Aorta (tissue), 5 donors: ENCODE measurements at regions not wholly inside any gene's neighbourhood (a gene's known extent, or its start where the extent isn't known, plus 50 kb on each side); places are given as distances from the start of the nearest gene placed in this dataset.

Experiments used
- ATAC-seq: fragments of 200-7000 bp; cut with Tn5 transposase; one replicate; pipeline ENCODE4 v1.9.1; 2022; ENCODE audit warnings: moderate library complexity; ENCODE audit not compliant: low FRiP score
- DNase-seq, 2 donors: peaks; one replicate each; pipeline ENCODE4 v3.0.0-alpha.2; 2020
- H3K27ac ChIP-seq, 2 donors: one replicate each; pipeline ENCODE4 v1.5.1; 2013; ENCODE audit warnings: low read length in 2 of 2, mild to moderate bottlenecking in 2 of 2, moderate library complexity in 2 of 2, control low read depth in 1 of 2, inconsistent platforms in 1 of 2, low read depth in 1 of 2
- H3K27me3 ChIP-seq, 2 donors: one replicate each; pipeline ENCODE4 v1.6.1; 2013; ENCODE audit warnings: control low read depth in 1 of 2, low read length in 1 of 2, mild to moderate bottlenecking in 1 of 2, moderate library complexity in 1 of 2; ENCODE audit not compliant: insufficient read depth in 2 of 2, control insufficient read depth in 1 of 2
- H3K36me3 ChIP-seq, 2 donors: one replicate each; pipeline ENCODE4 v1.6.1; 2013; ENCODE audit warnings: control low read depth in 1 of 2, low read length in 1 of 2, mild to moderate bottlenecking in 1 of 2; ENCODE audit not compliant: insufficient read depth in 2 of 2, control insufficient read depth in 1 of 2
- H3K4me1 ChIP-seq, 2 donors: one replicate each; pipeline ENCODE4 v1.6.1; 2013; ENCODE audit warnings: low read length in 2 of 2, control low read depth in 1 of 2, mild to moderate bottlenecking in 1 of 2, moderate library complexity in 1 of 2; ENCODE audit not compliant: insufficient read depth in 2 of 2, control insufficient read depth in 1 of 2
- H3K4me3 ChIP-seq, 2 donors: one replicate each; pipeline ENCODE4 v1.5.1; 2013; ENCODE audit warnings: low read length in 2 of 2, control low read depth in 1 of 2, mild to moderate bottlenecking in 1 of 2
- H3K9me3 ChIP-seq: one replicate; pipeline ENCODE4 v1.6.1; 2013; ENCODE audit warnings: mild to moderate bottlenecking, low read length; ENCODE audit not compliant: control insufficient read depth
- WGBS, 2 donors: extraction: QIAGEN DNeasy Blood & Tissue Kit; methylation state at CpG; one replicate each; pipeline ENCODE4 v1.1.7; 2013; 5-methylcytosine and 5-hydroxymethylcytosine counted together
- intact Hi-C, 2 donors: fragments of 100-400 bp; cut with DNase I; formaldehyde crosslinking; loops; one replicate each; pipeline versions ENCODE4 v1.14.2 to v1.15.0; 2022
- donor health status: healthy with polysubstance abuse.
- donor health status: Bipolar disorder and iron deficiency.
- donor health status: DM: no; HTN: no; CAD: no.
- donor health status: DM: no; HTN: no; CAD: no.
- donor health status: DM: yes; HTN: yes; CAD: no.

- no peak overlapping the region for H3K4me3 ChIP-seq
- DNase-seq (no peak), ATAC-seq (no peak)
- no peaks in the 10 kb centered on the region for H3K4me1 ChIP-seq
- H3K9me3 ChIP-seq, result no peaks in the 10 kb centered on the region
- H3K36me3 ChIP-seq, result no peaks in the 10 kb centered on the region
- no peak overlapping the region for H3K27ac ChIP-seq
- 54 to 57% methylated on average over 15 of the region's 15 CpGs for WGBS, 2 donors
- intact Hi-C loops, result no loop called here
- H3K27me3 ChIP-seq, result no peaks in the 10 kb centered on the region
Observed at GRCh38 chr5:2214910-2215590, 332.3 kb upstream of the IRX4 start.

GRCh38 chr5:2213121-2213730 is 330.5 kb upstream of the IRX4 start:
- intact Hi-C loops, result no loop called here
- no peak for DNase-seq
- Histone ChIP-seq H3K4me3 (no peak overlapping the region), H3K36me3 (no peaks in the 10 kb centered on the region), H3K27ac (no peak overlapping the region), H3K4me1 (no peaks in the 10 kb centered on the region), H3K27me3 (no peaks in the 10 kb centered on the region), H3K9me3 (no peaks in the 10 kb centered on the region)
- ATAC-seq, result no peak
- 72 to 73% methylated on average over 10 of the region's 10 CpGs for WGBS, 2 donors

- intact Hi-C loops, result no loop called here
- 69 to 76% methylated on average over 3 of the region's 3 CpGs for WGBS, 2 donors
- no peak for DNase-seq
- H3K27me3 ChIP-seq, result no peaks in the 10 kb centered on the region
- H3K36me3 ChIP-seq, result no peaks in the 10 kb centered on the region
- no peaks in the 10 kb centered on the region for H3K4me1 ChIP-seq
- ATAC-seq, result no peak
- H3K27ac ChIP-seq, result no peak overlapping the region
- H3K9me3 ChIP-seq, result peaks cover under 1% of the 10 kb centered on the region
- no peak overlapping the region for H3K4me3 ChIP-seq
Observed at GRCh38 chr5:2212481-2212880, 329.8 kb upstream of the IRX4 start.

GRCh38 chr5:2208239-2208544 is 325.5 kb upstream of the IRX4 start:
- H3K4me3 ChIP-seq, result no peak overlapping the region
- WGBS, 2 donors, result 44 to 49% methylated on average over 5 of the region's 5 CpGs
- intact Hi-C loops, result no loop called here
- H3K9me3 ChIP-seq, result peaks cover 6% of the 10 kb centered on the region
- H3K4me1 ChIP-seq, result no peaks in the 10 kb centered on the region
- ATAC-seq, result no peak
- no peak overlapping the region for H3K27ac ChIP-seq
- H3K36me3 ChIP-seq, result no peaks in the 10 kb centered on the region
- DNase-seq, result no peak
- no peaks in the 10 kb centered on the region for H3K27me3 ChIP-seq

- intact Hi-C loops, result no loop called here
- Histone ChIP-seq H3K27me3 (no peaks in the 10 kb centered on the region), H3K36me3 (no peaks in the 10 kb centered on the region), H3K4me3 (no peak overlapping the region), H3K27ac (no peak overlapping the region), H3K9me3 (peaks cover 6% of the 10 kb centered on the region), H3K4me1 (no peaks in the 10 kb centered on the region)
- 57 to 59% methylated on average over 25 of the region's 25 CpGs for WGBS, 2 donors
- ATAC-seq, result no peak
- DNase-seq, result no peak
Observed at GRCh38 chr5:2207416-2208238, 324.9 kb upstream of the IRX4 start.

- Histone ChIP-seq H3K9me3 (peaks cover 6% of the 10 kb centered on the region), H3K36me3 (no peaks in the 10 kb centered on the region), H3K4me3 (no peak overlapping the region), H3K27me3 (no peaks in the 10 kb centered on the region), H3K27ac (no peak overlapping the region), H3K4me1 (no peaks in the 10 kb centered on the region)
- no peak for DNase-seq
- intact Hi-C loops, result no loop called here
- no peak for ATAC-seq
- 94% methylated on average over 6 of the region's 6 CpGs for WGBS, 2 donors
Observed at GRCh38 chr5:2207109-2207399, 324.3 kb upstream of the IRX4 start.

GRCh38 chr5:2206293-2207108 is 323.8 kb upstream of the IRX4 start:
- H3K27me3 ChIP-seq, result no peaks in the 10 kb centered on the region
- ATAC-seq (no peak), DNase-seq (peak in 1 of 2 donors; percentile 42)
- intact Hi-C loops, result no loop called here
- no peaks in the 10 kb centered on the region for H3K4me1 ChIP-seq
- H3K4me3 ChIP-seq, result no peak overlapping the region
- H3K9me3 ChIP-seq, result peaks cover 6% of the 10 kb centered on the region
- no peak overlapping the region for H3K27ac ChIP-seq
- 63 to 68% methylated on average over 28 of the region's 28 CpGs for WGBS, 2 donors
- no peaks in the 10 kb centered on the region for H3K36me3 ChIP-seq

GRCh38 chr5:2205596-2206226 is 323.0 kb upstream of the IRX4 start:
- intact Hi-C loops, result no loop called here
- Histone ChIP-seq H3K27me3 (no peaks in the 10 kb centered on the region), H3K4me3 (no peak overlapping the region), H3K4me1 (no peaks in the 10 kb centered on the region), H3K9me3 (peaks cover 6% of the 10 kb centered on the region), H3K27ac (no peak overlapping the region), H3K36me3 (no peaks in the 10 kb centered on the region)
- DNase-seq (peak in 1 of 2 donors; percentile 23), ATAC-seq (no peak)
- WGBS, 2 donors, result 89 to 92% methylated on average over 34 of the region's 34 CpGs
